Neural progenitor cell (in vitro differentiated cells): ENCODE measurements at regions not wholly inside any gene's neighbourhood (a gene's known extent, or its start where the extent isn't known, plus 50 kb on each side); places are given as distances from the start of the nearest gene placed in this dataset.

Experiments used
- DNase-seq: peaks from one replicate; pipeline ENCODE4 v3.0.0-alpha.2; 2016; ENCODE audit warnings: low spot score
- H2AFZ ChIP-seq: fragments of 200-600 bp; sonication (generic); replicated peaks from 2 replicates; pipeline ENCODE4 v1.6.1; 2016; ENCODE audit warnings: antibody characterized with exemption
- H3F3A ChIP-seq: fragments of 200-600 bp; sonication (generic); 2 replicates; pipeline ENCODE4 v1.6.1; 2016; ENCODE audit warnings: antibody characterized with exemption, low read depth
- H3K27ac ChIP-seq: fragments of 200-600 bp; sonication (generic); 2 replicates; pipeline ENCODE4 v1.5.1; 2016; ENCODE audit warnings: mild to moderate bottlenecking
- H3K27me3 ChIP-seq: fragments of 200-600 bp; sonication (generic); 2 replicates; pipeline ENCODE4 v1.6.1; 2016; ENCODE audit warnings: mild to moderate bottlenecking, moderate library complexity
- H3K36me3 ChIP-seq: fragments of 200-600 bp; sonication (generic); 2 replicates; pipeline ENCODE4 v1.5.1; 2016
- H3K4me1 ChIP-seq: fragments of 200-600 bp; sonication (generic); 2 replicates; pipeline ENCODE4 v1.6.1; 2016; ENCODE audit warnings: mixed run types
- H3K4me2 ChIP-seq: fragments of 200-600 bp; sonication (generic); 2 replicates; pipeline ENCODE4 v1.6.1; 2016
- H3K4me3 ChIP-seq: fragments of 200-600 bp; sonication (generic); 2 replicates; pipeline ENCODE4 v1.5.1; 2016
- H3K79me2 ChIP-seq: fragments of 200-600 bp; sonication (generic); 2 replicates; pipeline ENCODE4 v1.6.1; 2016; ENCODE audit warnings: low read depth
- H3K9ac ChIP-seq: fragments of 200-600 bp; sonication (generic); 2 replicates; pipeline ENCODE4 v1.6.1; 2016
- H3K9me3 ChIP-seq: fragments of 200-600 bp; sonication (generic); 2 replicates; pipeline ENCODE4 v1.5.1; 2016; ENCODE audit warnings: low read depth
- H4K20me1 ChIP-seq: fragments of 200-600 bp; sonication (generic); 2 replicates; pipeline ENCODE4 v1.6.1; 2016; ENCODE audit warnings: low read depth
- H3K27ac Mint-ChIP-seq: 3 replicates; pipeline ENCODE4 v1.8.0; 2021; ENCODE audit warnings: mixed read lengths
- H3K27me3 Mint-ChIP-seq: 2 replicates; pipeline ENCODE4 v1.8.0; 2022; ENCODE audit warnings: low read depth, mild to moderate bottlenecking, inconsistent platforms, moderate library complexity, mixed read lengths; ENCODE audit not compliant: insufficient read depth
- H3K36me3 Mint-ChIP-seq: 3 replicates; pipeline ENCODE4 v1.8.0; 2021; ENCODE audit warnings: mixed read lengths
- H3K4me1 Mint-ChIP-seq: 3 replicates; pipeline ENCODE4 v1.8.0; 2021; ENCODE audit warnings: mixed read lengths
- H3K4me3 Mint-ChIP-seq: 3 replicates; pipeline ENCODE4 v1.8.0; 2021; ENCODE audit warnings: mild to moderate bottlenecking, moderate library complexity, mixed read lengths
- H3K9me3 Mint-ChIP-seq: 3 replicates; pipeline ENCODE4 v1.8.0; 2020; ENCODE audit warnings: mixed read lengths
- CTCF ChIP-seq: fragments of 200-600 bp; sonication (generic); IDR thresholded peaks from 2 replicates; pipeline ENCODE4 v1.5.1; 2017; ENCODE audit warnings: antibody characterized with exemption, mild to moderate bottlenecking
- EZH2 ChIP-seq: fragments of 200-600 bp; sonication (generic); IDR thresholded peaks from 2 replicates; pipeline ENCODE4 v1.6.1; 2017; ENCODE audit warnings: antibody characterized with exemption, mild to moderate bottlenecking, moderate library complexity
- EZH2phosphoT487 ChIP-seq: fragments of 200-600 bp; sonication (generic); IDR thresholded peaks from 2 replicates; pipeline ENCODE4 v1.6.1; 2017; ENCODE audit warnings: antibody characterized with exemption

- Mint-ChIP-seq H3K27me3 (no peaks in the 10 kb centered on the region), H3K4me3 (no peak overlapping the region), H3K4me1 (peaks cover 20% of the 10 kb centered on the region), H3K27ac (no peak overlapping the region), H3K9me3 (no peaks in the 10 kb centered on the region), H3K36me3 (no peaks in the 10 kb centered on the region)
- no peak overlapping the region for H3K27ac ChIP-seq
- DNase-seq = no peak
- H2AFZ ChIP-seq = no peak overlapping the region
- no peaks in the 10 kb centered on the region for H4K20me1 ChIP-seq
- H3K79me2 ChIP-seq = no peaks in the 10 kb centered on the region
- H3K4me2 ChIP-seq = no peak overlapping the region
- H3K4me1 ChIP-seq = no peaks in the 10 kb centered on the region
- H3K4me3 ChIP-seq = no peak overlapping the region
- no peaks in the 10 kb centered on the region for H3F3A ChIP-seq
- no peaks in the 10 kb centered on the region for H3K27me3 ChIP-seq
- H3K9ac ChIP-seq = no peak overlapping the region
- TF ChIP-seq EZH2phosphoT487 (no peak), EZH2 (no peak), CTCF (no peak)
- H3K36me3 ChIP-seq = no peaks in the 10 kb centered on the region
- H3K9me3 ChIP-seq = no peaks in the 10 kb centered on the region
Measured at GRCh38 chr9:12413986-12414385, 279.2 kb upstream of the TYRP1 start.

DNA sequence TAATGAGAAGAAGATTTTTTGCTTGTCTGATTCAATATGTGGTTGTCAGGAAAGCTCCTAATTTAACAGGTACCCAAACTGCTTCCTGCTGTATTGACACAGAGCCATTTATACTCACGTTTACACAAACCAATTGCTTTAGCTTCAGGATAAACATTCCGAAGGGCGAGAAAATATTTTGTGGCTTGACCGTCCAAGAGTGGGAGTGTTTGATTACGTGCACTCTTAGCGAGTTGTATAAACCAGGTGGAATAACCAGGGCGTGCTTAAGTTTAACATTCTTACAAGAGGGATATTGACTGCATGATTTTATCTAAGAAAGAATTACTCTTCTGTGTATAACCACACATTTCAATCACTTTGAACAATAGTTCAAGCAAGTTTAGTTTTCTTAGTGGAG lies 278.7 kb upstream of the TYRP1 start:
- no peaks in the 10 kb centered on the region for H3F3A ChIP-seq
- no peak overlapping the region for H3K27ac ChIP-seq
- no peak overlapping the region for H3K9ac ChIP-seq
- no peaks in the 10 kb centered on the region for H3K79me2 ChIP-seq
- H3K9me3 Mint-ChIP-seq = no peaks in the 10 kb centered on the region
- no peaks in the 10 kb centered on the region for H3K36me3 Mint-ChIP-seq
- no peak overlapping the region for H3K4me3 Mint-ChIP-seq
- no peak overlapping the region for H3K4me2 ChIP-seq
- no peak overlapping the region for H3K4me3 ChIP-seq
- H3K9me3 ChIP-seq = no peaks in the 10 kb centered on the region
- no peaks in the 10 kb centered on the region for H3K27me3 Mint-ChIP-seq
- H4K20me1 ChIP-seq = no peaks in the 10 kb centered on the region
- H3K4me1 Mint-ChIP-seq = peaks cover 20% of the 10 kb centered on the region
- peak overlapping the region; percentile 40 for H3K27ac Mint-ChIP-seq
- H3K27me3 ChIP-seq = no peaks in the 10 kb centered on the region
- H2AFZ ChIP-seq = no peak overlapping the region
- no peak for DNase-seq
- H3K36me3 ChIP-seq = no peaks in the 10 kb centered on the region
- TF ChIP-seq CTCF (no peak), EZH2phosphoT487 (no peak), EZH2 (no peak)
- H3K4me1 ChIP-seq = no peaks in the 10 kb centered on the region

DNA sequence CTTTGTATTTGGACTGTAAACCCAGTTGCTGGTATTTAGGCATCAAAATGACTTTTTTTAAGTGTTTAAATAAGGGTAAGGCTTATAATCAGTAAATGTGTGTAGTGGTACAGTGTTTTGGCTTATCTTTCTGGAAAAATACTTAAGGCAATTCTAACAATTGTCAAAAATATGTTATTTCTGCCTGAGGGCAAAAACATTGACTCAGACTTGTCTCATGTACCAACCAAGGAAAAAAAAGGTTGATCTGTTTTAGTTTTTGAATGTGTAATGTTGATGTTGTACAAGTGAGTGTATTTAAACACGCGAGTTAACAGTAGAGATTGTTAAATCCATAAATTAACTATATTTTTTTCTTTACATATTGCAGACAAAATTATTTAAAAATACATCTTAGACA lies 277.8 kb upstream of the TYRP1 start:
- Histone ChIP-seq H2AFZ (no peak overlapping the region), H3K9me3 (no peaks in the 10 kb centered on the region), H4K20me1 (no peaks in the 10 kb centered on the region), H3K27ac (no peak overlapping the region), H3K79me2 (no peaks in the 10 kb centered on the region), H3K27me3 (no peaks in the 10 kb centered on the region), H3K4me2 (no peak overlapping the region), H3K9ac (no peak overlapping the region), H3K4me1 (no peaks in the 10 kb centered on the region), H3K4me3 (no peak overlapping the region), H3K36me3 (no peaks in the 10 kb centered on the region), H3F3A (no peaks in the 10 kb centered on the region)
- DNase-seq = no peak
- Mint-ChIP-seq H3K27ac (no peak overlapping the region), H3K4me3 (no peak overlapping the region), H3K36me3 (no peaks in the 10 kb centered on the region), H3K27me3 (no peaks in the 10 kb centered on the region), H3K4me1 (peaks cover 20% of the 10 kb centered on the region), H3K9me3 (no peaks in the 10 kb centered on the region)
- TF ChIP-seq EZH2 (no peak), EZH2phosphoT487 (no peak), CTCF (no peak)

DNA sequence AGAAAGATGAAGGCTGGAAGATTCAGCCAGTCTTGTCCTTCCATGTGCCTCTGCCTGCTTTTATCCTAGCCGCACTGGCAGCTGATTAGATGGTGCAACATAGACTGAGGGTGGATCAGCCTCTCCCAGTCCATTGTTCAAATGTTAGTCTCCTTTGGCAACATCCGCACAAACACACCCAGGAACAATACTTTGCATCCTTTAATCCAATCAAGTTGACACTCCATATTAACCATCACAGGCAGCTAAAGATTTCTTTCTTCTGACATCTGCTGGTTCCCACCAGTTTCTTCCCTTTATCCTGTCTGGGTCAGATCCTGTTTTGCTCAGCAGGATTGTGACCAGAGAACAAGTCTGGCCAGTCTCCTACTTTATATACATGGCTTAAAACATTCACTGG lies 276.5 kb upstream of the TYRP1 start:
- Histone ChIP-seq H3K27me3 (no peaks in the 10 kb centered on the region), H3K36me3 (no peaks in the 10 kb centered on the region), H3K9me3 (no peaks in the 10 kb centered on the region), H3K4me1 (no peaks in the 10 kb centered on the region), H3K79me2 (no peaks in the 10 kb centered on the region), H3K4me3 (no peak overlapping the region), H3F3A (no peaks in the 10 kb centered on the region), H3K9ac (no peak overlapping the region), H4K20me1 (no peaks in the 10 kb centered on the region), H3K4me2 (no peak overlapping the region), H2AFZ (no peak overlapping the region), H3K27ac (no peak overlapping the region)
- peak; percentile 83 for TF ChIP-seq EZH2phosphoT487
- no peak for TF ChIP-seq CTCF
- peaks cover 20% of the 10 kb centered on the region for H3K4me1 Mint-ChIP-seq
- H3K27me3 Mint-ChIP-seq = no peaks in the 10 kb centered on the region
- DNase-seq = peak; percentile 56
- no peaks in the 10 kb centered on the region for H3K9me3 Mint-ChIP-seq
- no peaks in the 10 kb centered on the region for H3K36me3 Mint-ChIP-seq
- H3K27ac Mint-ChIP-seq = peak overlapping the region; percentile 95
- no peak overlapping the region for H3K4me3 Mint-ChIP-seq
